RKO (cell line): ENCODE measurements at regions not wholly inside any gene's neighbourhood (a gene's known extent, or its start where the extent isn't known, plus 50 kb on each side); places are given as distances from the start of the nearest gene placed in this dataset.

Experiments used
- DNase-seq: peaks from one replicate; pipeline ENCODE4 v3.0.0-alpha.2; 2016; ENCODE audit warnings: low spot score

GRCh38 chr4:145346081-145346480, 135.6 kb upstream of the SMAD1 start:
- DNase-seq = no peak

GRCh38 chr4:145345401-145345800, 136.3 kb upstream of the SMAD1 start:
- no peak for DNase-seq

- no peak for DNase-seq
Measured at GRCh38 chr4:145341381-145341780, 140.3 kb upstream of the SMAD1 start.

- DNase-seq = no peak
Measured at GRCh38 chr4:145340071-145340675, 141.5 kb upstream of the SMAD1 start.

GRCh38 chr4:145339075-145339725, 142.5 kb upstream of the SMAD1 start:
- no peak for DNase-seq

GRCh38 chr4:145338568-145338967, 143.1 kb upstream of the SMAD1 start:
- DNase-seq = no peak

GRCh38 chr4:145337391-145337790, 144.3 kb upstream of the SMAD1 start:
- DNase-seq = no peak

- no peak for DNase-seq
Measured at GRCh38 chr4:145333786-145334185, 147.9 kb upstream of the SMAD1 start.

GRCh38 chr4:145326491-145326890, 146.1 kb upstream of the OTUD4 start:
- DNase-seq = no peak

GRCh38 chr4:145324161-145324560, 143.8 kb upstream of the OTUD4 start:
- no peak for DNase-seq

- no peak for DNase-seq
Measured at GRCh38 chr4:145320294-145320693, 139.9 kb upstream of the OTUD4 start.

GRCh38 chr4:145319751-145320150, 139.4 kb upstream of the OTUD4 start:
- no peak for DNase-seq

- DNase-seq = no peak
Measured at GRCh38 chr4:145316897-145317574, 136.6 kb upstream of the OTUD4 start.

- no peak for DNase-seq
Measured at GRCh38 chr4:145315811-145316225, 135.4 kb upstream of the OTUD4 start.

GRCh38 chr4:145308598-145308997, 128.2 kb upstream of the OTUD4 start:
- DNase-seq = no peak

GRCh38 chr4:145307763-145308430, 127.5 kb upstream of the OTUD4 start:
- DNase-seq = no peak

- no peak for DNase-seq
Measured at GRCh38 chr4:145307120-145307519, 126.7 kb upstream of the OTUD4 start.

GRCh38 chr4:145302725-145303124, 122.3 kb upstream of the OTUD4 start:
- DNase-seq = no peak

- DNase-seq = no peak
Measured at GRCh38 chr4:145301386-145302080, 121.1 kb upstream of the OTUD4 start.

GRCh38 chr4:145299380-145300076, 119.1 kb upstream of the OTUD4 start:
- peak; percentile 67 for DNase-seq

- DNase-seq = no peak
Measured at GRCh38 chr4:145298885-145299284, 118.5 kb upstream of the OTUD4 start.

- no peak for DNase-seq
Measured at GRCh38 chr4:145297556-145297955, 117.2 kb upstream of the OTUD4 start.
